ENCODE measurements at regions not wholly inside any gene's neighbourhood (a gene's known extent, or its start where the extent isn't known, plus 50 kb on each side); places are given as distances from the start of the nearest gene placed in this dataset.

- no peak for TF ChIP-seq CTCF (IDR thresholded peaks at IDR 0.05; ENCODE audit: insufficient read depth, low read length)
- no peak for TF ChIP-seq REST (IDR thresholded peaks at IDR 0.05; ENCODE audit: insufficient replicate concordance, low read depth)
These were observed 1289.0 kb downstream of the SLITRK1 start for GRCh38 chr13:82593239-82593638.

Measured in HL-60 (cell line).